Immature natural killer cell (primary cell): ENCODE measurements at regions not wholly inside any gene's neighbourhood (a gene's known extent, or its start where the extent isn't known, plus 50 kb on each side); places are given as distances from the start of the nearest gene placed in this dataset.

Experiments used
- DNase-seq, 3 donors: peaks; one replicate each; pipeline ENCODE4 v3.0.0; 2022; ENCODE audit warnings: mixed read lengths in 1 of 3
- H3K27ac Mint-ChIP-seq, 6 donors: one replicate each; pipeline ENCODE4 v1.8.0; 2020; ENCODE audit warnings: mixed read lengths in 6 of 6, mild to moderate bottlenecking in 5 of 6, inconsistent platforms in 4 of 6, moderate library complexity in 3 of 6
- H3K27me3 Mint-ChIP-seq, 3 donors: one replicate each; pipeline ENCODE4 v1.8.0; 2020 to 2021; ENCODE audit warnings: low read depth in 3 of 3, mild to moderate bottlenecking in 3 of 3, mixed read lengths in 3 of 3, moderate library complexity in 3 of 3, inconsistent platforms in 1 of 3
- H3K36me3 Mint-ChIP-seq, 3 donors: one replicate each; pipeline ENCODE4 v1.8.0; 2020; ENCODE audit warnings: mixed read lengths in 3 of 3, inconsistent platforms in 2 of 3, mild to moderate bottlenecking in 2 of 3
- H3K4me1 Mint-ChIP-seq, 2 donors: one replicate each; pipeline ENCODE4 v1.8.0; 2020; ENCODE audit warnings: inconsistent platforms in 2 of 2, mild to moderate bottlenecking in 2 of 2, mixed read lengths in 2 of 2, moderate library complexity in 1 of 2
- H3K4me3 Mint-ChIP-seq, 5 donors: one replicate each; pipeline ENCODE4 v1.8.0; 2020; ENCODE audit warnings: mild to moderate bottlenecking in 5 of 5, mixed read lengths in 5 of 5, inconsistent platforms in 3 of 5, moderate library complexity in 3 of 5
- H3K9me3 Mint-ChIP-seq, 6 donors: one replicate each; pipeline ENCODE4 v1.8.0; 2020; ENCODE audit warnings: mild to moderate bottlenecking in 6 of 6, mixed read lengths in 6 of 6, inconsistent platforms in 4 of 6, moderate library complexity in 3 of 6

DNA sequence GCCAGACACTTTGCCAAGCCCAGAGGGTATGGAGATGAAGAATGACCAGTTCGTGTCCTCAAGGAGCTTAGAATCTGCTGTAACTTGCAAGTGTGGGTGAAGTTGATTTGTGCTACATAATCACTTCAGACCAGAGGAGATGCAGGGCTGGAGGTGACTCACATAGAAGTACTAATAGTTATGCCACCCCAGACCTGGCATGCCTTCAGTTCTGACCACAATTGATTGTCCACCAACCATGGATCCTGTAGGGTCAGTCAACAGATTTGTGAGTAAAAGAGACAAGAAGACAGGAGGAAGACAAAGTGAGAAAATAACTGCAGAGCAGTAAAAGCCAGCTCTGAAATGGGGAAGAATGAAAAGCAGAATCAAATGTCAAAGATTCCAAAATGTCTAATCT, 51.2 kb upstream of the BMPER start:
- Mint-ChIP-seq H3K36me3 (no peaks in the 10 kb centered on the region), H3K9me3 (peaks cover 0 to 2% (median 0%) of the 10 kb centered on the region in 6 donors), H3K27me3 (peaks cover 0 to 5% (median 2%) of the 10 kb centered on the region in 3 donors), H3K4me1 (peaks cover 6 to 7% of the 10 kb centered on the region in 2 donors), H3K4me3 (no peak overlapping the region), H3K27ac (no peak overlapping the region)
- no peak for DNase-seq

DNA sequence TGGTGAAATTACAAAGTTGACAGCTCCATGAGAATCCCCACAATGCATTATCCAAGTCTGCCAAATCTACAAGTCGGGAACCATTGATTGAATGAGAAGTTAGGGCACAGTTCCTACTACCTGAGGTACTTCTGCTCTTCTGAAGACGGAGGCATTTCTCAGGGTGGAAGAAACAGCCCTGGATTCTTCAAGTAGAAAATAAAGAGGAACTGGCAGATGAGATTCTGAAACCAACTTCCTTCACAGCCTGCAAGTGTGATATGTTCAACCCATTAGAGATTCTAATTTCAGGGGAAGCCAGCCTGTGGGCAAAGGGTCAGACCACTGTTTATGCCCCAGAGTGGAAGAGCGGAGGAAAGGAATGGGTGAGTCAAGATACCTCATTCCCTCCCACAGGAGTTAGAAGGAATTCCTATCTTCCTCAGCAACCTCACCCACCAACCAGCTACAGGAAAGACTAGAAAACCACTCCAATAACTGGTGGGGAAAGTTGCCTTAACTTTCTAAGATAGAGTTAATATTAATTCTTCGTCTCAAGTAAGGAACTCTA, 50.5 kb upstream of the BMPER start:
- peaks cover 0 to 2% (median 0%) of the 10 kb centered on the region in 6 donors for H3K9me3 Mint-ChIP-seq
- no peak for DNase-seq
- peaks cover 0 to 5% (median 2%) of the 10 kb centered on the region in 3 donors for H3K27me3 Mint-ChIP-seq
- H3K27ac Mint-ChIP-seq, result no peak overlapping the region
- no peak overlapping the region for H3K4me3 Mint-ChIP-seq
- H3K36me3 Mint-ChIP-seq, result no peaks in the 10 kb centered on the region
- peaks cover 6 to 7% of the 10 kb centered on the region in 2 donors for H3K4me1 Mint-ChIP-seq
